ENCODE measurements at regions not wholly inside any gene's neighbourhood (a gene's known extent, or its start where the extent isn't known, plus 50 kb on each side); places are given as distances from the start of the nearest gene placed in this dataset.
A peak's percentile ranks its signal among the peaks of the same experiment; 100 is the strongest.

DNA sequence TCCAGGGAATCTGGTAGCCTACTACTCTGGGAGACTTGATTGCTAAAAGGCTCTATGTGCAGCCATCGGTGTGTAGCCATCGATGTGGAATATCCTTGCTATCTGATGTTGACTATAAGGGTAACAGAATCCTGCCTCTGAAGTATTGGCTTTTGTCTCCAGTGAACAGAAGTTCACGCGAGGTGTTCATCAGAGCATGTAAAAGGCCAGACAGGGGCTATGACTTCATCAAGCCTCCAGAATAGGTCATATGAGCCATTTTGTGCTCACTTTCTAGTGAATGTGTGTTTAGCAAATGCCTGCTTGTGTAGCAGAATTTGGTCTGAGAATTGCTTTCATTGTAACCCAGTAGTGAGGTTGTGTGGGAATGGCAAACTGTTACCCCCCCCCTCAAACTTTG is 66.8 kb upstream of the RAD23B start:
- Histone ChIP-seq H3K9me3 (replicated peaks in 1 of 11) (no peaks in the 10 kb centered on the region), H3K36me3 (no peaks in the 10 kb centered on the region), H4K20me1 (no peaks in the 10 kb centered on the region), H3K4me3 (no peak overlapping the region), H3K27me3 (no peaks in the 10 kb centered on the region), H3K4me1 (peaks cover 0 to 35% (median 10%) of the 10 kb centered on the region in 10 experiments; a peak in 15 of 20 replicates), H3K9ac (no peak overlapping the region), H3K4me2 (no peak overlapping the region), H3K27ac (no peak overlapping the region)
- no peak for TF ChIP-seq Cebpa-rat (IDR thresholded peaks at IDR 0.05)

DNA sequence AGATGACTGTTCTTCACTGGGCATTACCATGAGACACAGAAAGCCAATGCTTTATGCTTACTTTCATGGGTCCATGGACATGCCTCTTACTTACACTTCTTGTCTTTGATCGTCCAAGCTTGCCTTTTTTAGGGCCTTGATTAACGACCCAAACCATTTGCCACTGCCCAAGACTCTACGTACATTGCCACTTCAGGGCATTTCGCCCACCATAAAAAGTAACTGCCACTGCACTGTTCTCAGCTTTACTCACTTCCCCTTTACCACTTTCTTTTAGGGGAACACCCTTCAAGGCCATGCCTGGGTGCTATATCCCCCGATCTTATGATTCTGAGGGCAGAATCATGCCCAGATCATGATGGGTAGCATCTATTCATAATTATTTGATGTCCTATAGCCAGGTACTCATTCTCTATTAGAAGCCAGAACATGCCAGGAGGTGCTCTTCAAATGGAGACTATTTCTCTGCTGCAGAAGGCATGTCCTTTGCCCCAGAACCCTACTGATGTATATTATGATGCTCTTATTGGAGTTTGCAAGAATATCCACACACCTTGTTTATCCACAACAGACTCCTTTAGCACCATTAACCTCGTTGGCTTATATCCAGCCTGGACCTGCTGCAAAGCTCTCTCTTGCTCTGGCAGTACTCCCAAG is 64.1 kb upstream of the RAD23B start:
- TF ChIP-seq Cebpa-rat (IDR thresholded peaks at IDR 0.05) = no peak
- no peak overlapping the region for H3K9ac ChIP-seq
- no peak overlapping the region for H3K4me3 ChIP-seq
- H3K9me3 ChIP-seq (replicated peaks in 1 of 11) = no peaks in the 10 kb centered on the region
- H3K4me1 ChIP-seq = peaks cover 0 to 20% (median under 1%) of the 10 kb centered on the region in 10 experiments; a peak in 9 of 20 replicates
- H3K36me3 ChIP-seq = no peaks in the 10 kb centered on the region
- H3K4me2 ChIP-seq = peak overlapping the region in 2 of 11 experiments; percentile 32 to 47; a peak in 3 of 22 replicates
- H4K20me1 ChIP-seq = no peaks in the 10 kb centered on the region
- no peaks in the 10 kb centered on the region for H3K27me3 ChIP-seq
- no peak overlapping the region for H3K27ac ChIP-seq

- no peaks in the 10 kb centered on the region for H4K20me1 ChIP-seq
- no peak for TF ChIP-seq Cebpa-rat (IDR thresholded peaks at IDR 0.05)
- no peaks in the 10 kb centered on the region for H3K9me3 ChIP-seq (replicated peaks in 1 of 11)
- H3K4me1 ChIP-seq = peaks cover 0 to 17% (median 0%) of the 10 kb centered on the region in 10 experiments; a peak in 4 of 20 replicates
- no peak overlapping the region for H3K4me3 ChIP-seq
- H3K4me2 ChIP-seq = no peak overlapping the region
- no peak overlapping the region for H3K9ac ChIP-seq
- H3K36me3 ChIP-seq = no peaks in the 10 kb centered on the region
- no peaks in the 10 kb centered on the region for H3K27me3 ChIP-seq
- no peak overlapping the region for H3K27ac ChIP-seq
These were observed 63.5 kb upstream of the RAD23B start for GRCh38 chr9:107219486-107220077.

GRCh38 chr9:107221321-107221720 is 61.8 kb upstream of the RAD23B start:
- TF ChIP-seq Cebpa-rat (IDR thresholded peaks at IDR 0.05) = no peak
- Histone ChIP-seq H3K4me3 (no peak overlapping the region), H3K9me3 (replicated peaks in 1 of 11) (no peaks in the 10 kb centered on the region), H3K9ac (no peak overlapping the region), H3K27me3 (no peaks in the 10 kb centered on the region), H3K36me3 (no peaks in the 10 kb centered on the region), H4K20me1 (no peaks in the 10 kb centered on the region), H3K4me1 (peaks cover 0 to 14% (median 0%) of the 10 kb centered on the region in 10 experiments; a peak in 4 of 20 replicates), H3K4me2 (peak overlapping the region in 1 of 11 experiments; percentile 22; a peak in 2 of 22 replicates), H3K27ac (no peak overlapping the region)

DNA sequence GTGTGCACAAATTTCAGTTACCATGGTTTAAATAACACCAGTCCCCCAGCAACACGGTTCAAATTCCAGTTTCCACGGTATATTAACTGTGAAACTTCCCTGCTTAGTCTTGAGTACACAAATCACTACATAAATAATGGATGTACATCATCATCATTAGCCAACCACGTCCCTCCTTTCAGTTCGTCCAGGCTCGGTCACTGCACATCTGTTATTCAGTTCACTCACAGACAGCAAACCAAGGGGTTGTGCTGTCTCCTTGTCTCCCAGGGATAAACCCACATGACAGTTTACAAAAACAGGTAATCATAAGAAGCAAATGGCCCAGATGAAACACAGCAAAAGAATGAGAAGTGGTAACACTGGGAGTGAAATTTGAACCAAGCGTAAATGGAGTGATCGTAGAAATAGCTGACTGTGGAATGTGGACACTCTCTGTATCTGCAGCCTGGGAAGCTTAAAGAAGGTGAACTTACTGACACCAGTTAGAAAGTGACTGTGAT is 61.0 kb upstream of the RAD23B start:
- no peak overlapping the region for H3K27ac ChIP-seq
- H3K9me3 ChIP-seq (replicated peaks in 1 of 11) = no peaks in the 10 kb centered on the region
- H3K27me3 ChIP-seq = no peaks in the 10 kb centered on the region
- H3K4me3 ChIP-seq = no peak overlapping the region
- no peak overlapping the region for H3K9ac ChIP-seq
- H3K4me2 ChIP-seq = no peak overlapping the region
- no peaks in the 10 kb centered on the region for H4K20me1 ChIP-seq
- no peak for TF ChIP-seq Cebpa-rat (IDR thresholded peaks at IDR 0.05)
- H3K36me3 ChIP-seq = no peaks in the 10 kb centered on the region
- peaks cover 0 to 14% (median 0%) of the 10 kb centered on the region in 10 experiments; a peak in 4 of 20 replicates for H3K4me1 ChIP-seq

GRCh38 chr9:107223381-107223780 is 59.7 kb upstream of the RAD23B start:
- H3K36me3 ChIP-seq = no peaks in the 10 kb centered on the region
- H3K4me3 ChIP-seq = no peak overlapping the region
- no peak for TF ChIP-seq Cebpa-rat (IDR thresholded peaks at IDR 0.05)
- no peaks in the 10 kb centered on the region for H4K20me1 ChIP-seq
- H3K27ac ChIP-seq = no peak overlapping the region
- H3K4me2 ChIP-seq = no peak overlapping the region
- no peak overlapping the region for H3K9ac ChIP-seq
- H3K9me3 ChIP-seq (replicated peaks in 1 of 11) = no peaks in the 10 kb centered on the region
- no peaks in the 10 kb centered on the region for H3K27me3 ChIP-seq
- peaks cover 0 to 14% (median 0%) of the 10 kb centered on the region in 10 experiments; a peak in 4 of 20 replicates for H3K4me1 ChIP-seq

DNA sequence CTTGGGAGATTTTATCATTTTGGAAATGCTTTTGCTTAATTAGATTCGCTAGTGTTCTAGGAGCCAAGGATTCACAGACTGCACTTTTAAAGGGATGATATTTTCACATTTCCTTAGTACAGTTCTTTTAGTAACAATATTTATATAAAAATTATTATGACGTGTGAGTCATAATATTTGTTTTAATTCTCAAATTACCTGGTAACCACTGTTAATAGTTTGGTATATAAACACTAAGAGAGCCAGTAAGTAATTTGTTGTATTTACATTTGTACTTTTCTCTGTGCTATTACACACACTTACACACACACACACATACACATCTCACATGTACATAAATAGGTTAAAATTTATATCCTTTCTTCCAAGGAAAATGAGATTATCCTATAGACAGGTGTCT is 58.8 kb upstream of the RAD23B start:
- Histone ChIP-seq H3K36me3 (no peaks in the 10 kb centered on the region), H3K27ac (no peak overlapping the region), H3K9ac (no peak overlapping the region), H3K4me1 (peaks cover 0 to 7% (median 0%) of the 10 kb centered on the region in 10 experiments; a peak in 4 of 20 replicates), H3K4me3 (no peak overlapping the region), H3K4me2 (no peak overlapping the region), H3K9me3 (replicated peaks in 1 of 11) (no peaks in the 10 kb centered on the region), H3K27me3 (no peaks in the 10 kb centered on the region), H4K20me1 (no peaks in the 10 kb centered on the region)
- TF ChIP-seq Cebpa-rat (IDR thresholded peaks at IDR 0.05) = no peak

- H3K9me3 ChIP-seq (replicated peaks in 1 of 11) = no peaks in the 10 kb centered on the region
- TF ChIP-seq Cebpa-rat (IDR thresholded peaks at IDR 0.05) = no peak
- H3K36me3 ChIP-seq = no peaks in the 10 kb centered on the region
- H3K27me3 ChIP-seq = no peaks in the 10 kb centered on the region
- H4K20me1 ChIP-seq = no peaks in the 10 kb centered on the region
- H3K9ac ChIP-seq = no peak overlapping the region
- H3K4me3 ChIP-seq = no peak overlapping the region
- no peak overlapping the region for H3K4me2 ChIP-seq
- no peak overlapping the region for H3K27ac ChIP-seq
- peaks cover 0 to 3% (median 0%) of the 10 kb centered on the region in 10 experiments; a peak in 4 of 20 replicates for H3K4me1 ChIP-seq
These were observed 56.7 kb upstream of the RAD23B start for GRCh38 chr9:107226421-107226820.

GRCh38 chr9:107227774-107228173 is 55.3 kb upstream of the RAD23B start:
- H3K4me2 ChIP-seq = no peak overlapping the region
- H4K20me1 ChIP-seq = no peaks in the 10 kb centered on the region
- no peaks in the 10 kb centered on the region for H3K27me3 ChIP-seq
- no peak overlapping the region for H3K27ac ChIP-seq
- H3K4me3 ChIP-seq = no peak overlapping the region
- H3K9ac ChIP-seq = no peak overlapping the region
- no peaks in the 10 kb centered on the region for H3K4me1 ChIP-seq
- no peaks in the 10 kb centered on the region for H3K36me3 ChIP-seq
- H3K9me3 ChIP-seq (replicated peaks in 1 of 11) = no peaks in the 10 kb centered on the region
- no peak for TF ChIP-seq Cebpa-rat (IDR thresholded peaks at IDR 0.05)

All from BLaER1 treated with 17β-estradiol and CSF1 and Interleukin-3, amounts not matched to agents 10 nM and 100 nM (cell line).